HUES6 (cell line): ENCODE measurements at regions not wholly inside any gene's neighbourhood (a gene's known extent, or its start where the extent isn't known, plus 50 kb on each side); places are given as distances from the start of the nearest gene placed in this dataset.
"Not testable (repeated sequence)": the region's sequence is repeated elsewhere in the genome, so short reads cannot be mapped to it uniquely, and the experiment has no call there.

Experiments
- H3K27ac ChIP-seq: 2 replicates; pipeline ENCODE4 v1.7.0; 2013; ENCODE audit warnings: low read depth, mild to moderate bottlenecking, low read length, inconsistent platforms
- H3K27me3 ChIP-seq: 2 replicates; pipeline ENCODE4 v1.6.1; 2013; ENCODE audit warnings: low read length; ENCODE audit not compliant: control insufficient read depth, insufficient read depth
- H3K36me3 ChIP-seq: 2 replicates; pipeline ENCODE4 v1.6.1; 2013; ENCODE audit warnings: low read length; ENCODE audit not compliant: control insufficient read depth, insufficient read depth
- H3K4me1 ChIP-seq: 2 replicates; pipeline ENCODE4 v1.6.1; 2013; ENCODE audit warnings: low read length; ENCODE audit not compliant: control insufficient read depth, insufficient read depth
- H3K4me3 ChIP-seq: 2 replicates; pipeline ENCODE4 v1.5.1; 2013; ENCODE audit warnings: low read depth, low read length
- H3K9ac ChIP-seq: one replicate; pipeline ENCODE4 v1.6.1; 2013; ENCODE audit warnings: mild to moderate bottlenecking, low read length
- H3K9me3 ChIP-seq: 2 replicates; pipeline ENCODE4 v1.6.1; 2013; ENCODE audit warnings: low read depth, low read length; ENCODE audit not compliant: control insufficient read depth, insufficient read depth

DNA sequence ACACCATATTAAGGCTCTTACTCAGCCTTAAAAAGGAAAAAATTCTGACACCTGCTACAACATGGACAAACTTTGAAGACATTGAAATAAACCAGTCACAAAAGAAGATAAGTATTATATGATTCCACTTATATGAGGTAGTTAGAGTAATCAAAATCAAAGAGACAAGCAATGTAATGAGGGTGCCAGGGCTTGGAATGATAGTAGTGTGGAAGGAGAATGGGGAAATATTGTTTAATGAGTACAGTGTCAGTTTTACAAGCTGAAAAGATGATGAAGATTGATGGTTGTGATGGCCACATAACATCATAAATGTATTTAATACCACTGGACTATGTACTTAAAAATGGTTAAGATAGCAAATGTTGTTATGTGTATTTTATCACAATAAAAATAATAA is 485.7 kb downstream of the SPATA31D1 start:
- Histone ChIP-seq H3K27me3 (no peaks in the 10 kb centered on the region), H3K4me1 (no peaks in the 10 kb centered on the region), H3K9me3 (no peaks in the 10 kb centered on the region), H3K27ac (no peak overlapping the region), H3K9ac (no peak overlapping the region), H3K36me3 (no peaks in the 10 kb centered on the region), H3K4me3 (no peak overlapping the region)

- Histone ChIP-seq H3K4me1 (no peaks in the 10 kb centered on the region), H3K4me3 (no peak overlapping the region), H3K9me3 (no peaks in the 10 kb centered on the region), H3K27ac (no peak overlapping the region), H3K27me3 (no peaks in the 10 kb centered on the region), H3K9ac (no peak overlapping the region), H3K36me3 (no peaks in the 10 kb centered on the region)
These were observed 487.2 kb downstream of the SPATA31D1 start for GRCh38 chr9:82475584-82476301.

DNA sequence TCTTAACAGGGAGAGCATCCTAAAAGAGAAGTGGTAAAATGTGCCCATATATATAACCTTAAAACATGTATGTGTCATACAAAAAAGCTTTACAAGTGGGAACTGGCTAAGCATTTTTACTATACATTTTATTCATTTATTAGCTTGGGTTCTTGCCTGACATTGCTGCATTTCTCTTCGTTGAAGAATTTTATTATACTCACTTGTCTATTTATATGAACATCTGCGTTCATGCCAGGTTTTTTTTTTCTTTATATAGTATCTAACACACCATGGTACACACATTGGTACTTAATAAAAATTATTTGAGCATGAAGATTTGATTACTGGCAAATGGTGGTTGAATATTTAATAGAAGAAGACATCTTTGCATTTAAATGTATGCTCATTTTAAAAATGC is 492.3 kb downstream of the SPATA31D1 start:
- no peaks in the 10 kb centered on the region for H3K27me3 ChIP-seq
- no peaks in the 10 kb centered on the region for H3K4me1 ChIP-seq
- no peak overlapping the region for H3K4me3 ChIP-seq
- H3K9me3 ChIP-seq: no peaks in the 10 kb centered on the region
- H3K36me3 ChIP-seq: no peaks in the 10 kb centered on the region
- H3K9ac ChIP-seq: no peak overlapping the region
- H3K27ac ChIP-seq: no peak overlapping the region

DNA sequence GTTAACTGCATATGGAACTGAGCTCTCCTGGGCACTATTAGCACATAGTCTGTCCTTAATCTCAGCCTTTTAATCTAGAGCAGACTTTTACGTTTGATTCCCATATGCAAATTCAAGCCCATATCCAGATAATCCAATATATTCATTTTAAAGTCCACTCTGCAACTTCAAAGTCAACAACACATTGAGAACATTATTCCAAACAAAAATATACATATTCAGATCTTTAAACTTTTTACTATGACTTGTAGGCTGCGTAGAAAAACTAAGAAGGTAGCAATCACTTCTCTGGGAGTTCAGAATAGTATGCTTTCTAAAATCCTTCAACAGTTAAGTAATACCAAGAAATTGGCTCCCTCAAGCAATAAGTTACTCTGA is 499.4 kb downstream of the SPATA31D1 start:
- no peak overlapping the region for H3K4me3 ChIP-seq
- no peaks in the 10 kb centered on the region for H3K4me1 ChIP-seq
- no peaks in the 10 kb centered on the region for H3K27me3 ChIP-seq
- no peaks in the 10 kb centered on the region for H3K9me3 ChIP-seq
- H3K9ac ChIP-seq: no peak overlapping the region
- no peaks in the 10 kb centered on the region for H3K36me3 ChIP-seq
- H3K27ac ChIP-seq: no peak overlapping the region

- no peak overlapping the region for H3K4me3 ChIP-seq
- H3K9ac ChIP-seq: no peak overlapping the region
- no peaks in the 10 kb centered on the region for H3K4me1 ChIP-seq
- H3K27ac ChIP-seq: no peak overlapping the region
- no peaks in the 10 kb centered on the region for H3K9me3 ChIP-seq
- no peaks in the 10 kb centered on the region for H3K36me3 ChIP-seq
- H3K27me3 ChIP-seq: no peaks in the 10 kb centered on the region
These were observed 500.0 kb downstream of the SPATA31D1 start for GRCh38 chr9:82488313-82489200.

- no peak overlapping the region for H3K4me3 ChIP-seq
- no peaks in the 10 kb centered on the region for H3K36me3 ChIP-seq
- H3K4me1 ChIP-seq: no peaks in the 10 kb centered on the region
- H3K9ac ChIP-seq: no peak overlapping the region
- H3K9me3 ChIP-seq: no peaks in the 10 kb centered on the region
- H3K27me3 ChIP-seq: no peaks in the 10 kb centered on the region
- H3K27ac ChIP-seq: no peak overlapping the region
These were observed 500.7 kb downstream of the SPATA31D1 start for GRCh38 chr9:82489201-82489821.

DNA sequence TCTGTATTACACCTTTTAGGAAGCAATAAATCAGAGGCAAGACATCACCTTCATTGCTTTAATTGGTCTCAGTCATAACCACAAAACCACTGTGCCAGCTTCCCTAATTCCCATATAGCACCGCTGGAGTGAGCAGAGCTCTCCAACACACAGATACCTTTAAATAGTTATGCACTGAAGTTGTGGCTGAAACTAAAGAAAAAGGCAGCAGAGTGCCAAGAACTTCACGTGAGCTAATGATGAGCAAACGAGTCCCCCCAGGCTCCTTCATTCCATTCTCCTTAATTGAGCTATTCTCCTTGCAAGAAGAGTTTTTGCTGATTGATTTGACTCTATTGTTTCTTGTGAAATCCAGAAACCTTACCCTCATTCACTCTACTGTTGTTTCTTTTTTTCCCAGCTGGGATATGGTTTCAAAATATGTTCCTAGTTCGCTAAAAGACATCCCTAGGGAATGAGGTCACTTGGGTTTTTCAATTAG is 501.5 kb downstream of the SPATA31D1 start:
- no peak overlapping the region for H3K9ac ChIP-seq
- no peak overlapping the region for H3K27ac ChIP-seq
- H3K27me3 ChIP-seq: no peaks in the 10 kb centered on the region
- no peaks in the 10 kb centered on the region for H3K36me3 ChIP-seq
- no peak overlapping the region for H3K4me3 ChIP-seq
- no peaks in the 10 kb centered on the region for H3K4me1 ChIP-seq
- H3K9me3 ChIP-seq: no peaks in the 10 kb centered on the region

DNA sequence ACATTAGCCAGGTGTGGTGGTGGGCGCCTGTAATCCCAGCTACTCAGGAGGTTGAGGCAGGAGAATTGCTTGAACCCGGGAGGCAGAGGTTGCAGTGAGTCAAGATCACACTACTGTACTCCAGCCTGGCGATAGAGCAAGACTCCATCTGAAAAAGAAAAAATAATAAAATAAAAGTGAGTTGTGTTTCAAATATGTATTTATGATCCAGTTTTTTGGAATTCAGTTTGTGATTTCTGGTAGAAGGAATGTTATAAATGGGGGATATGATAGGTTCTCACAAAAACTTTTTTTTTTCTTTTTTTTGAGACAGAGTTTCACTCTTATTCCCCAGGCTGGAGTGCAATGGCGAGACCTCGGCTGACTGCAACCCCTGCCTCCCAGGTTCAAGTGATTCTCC is 502.2 kb downstream of the SPATA31D1 start:
- not testable (repeated sequence) for H3K27ac ChIP-seq, H3K4me3 ChIP-seq, H3K36me3 ChIP-seq, H3K27me3 ChIP-seq, H3K9ac ChIP-seq, H3K9me3 ChIP-seq, H3K4me1 ChIP-seq

DNA sequence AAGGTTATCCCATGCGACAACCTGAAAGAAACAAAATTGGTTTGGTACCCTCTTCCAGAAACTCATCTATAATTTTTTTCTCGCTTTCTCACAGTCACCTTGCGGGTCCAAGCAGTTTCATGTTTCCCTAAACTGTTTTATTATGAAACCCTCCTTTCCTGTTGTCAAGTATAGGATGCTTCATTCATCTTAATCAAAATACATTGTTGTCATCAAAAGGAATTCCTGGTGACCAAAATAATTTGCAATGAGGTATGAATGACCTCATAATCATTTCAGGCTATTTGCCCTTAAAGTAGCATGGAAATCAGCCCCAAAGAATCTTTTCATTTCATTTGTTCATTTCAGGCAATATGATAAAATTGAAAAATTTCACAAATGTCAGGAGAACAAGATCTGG is 503.0 kb downstream of the SPATA31D1 start:
- no peak overlapping the region for H3K9ac ChIP-seq
- no peaks in the 10 kb centered on the region for H3K9me3 ChIP-seq
- H3K27ac ChIP-seq: no peak overlapping the region
- H3K36me3 ChIP-seq: no peaks in the 10 kb centered on the region
- H3K4me3 ChIP-seq: no peak overlapping the region
- H3K27me3 ChIP-seq: no peaks in the 10 kb centered on the region
- no peaks in the 10 kb centered on the region for H3K4me1 ChIP-seq

DNA sequence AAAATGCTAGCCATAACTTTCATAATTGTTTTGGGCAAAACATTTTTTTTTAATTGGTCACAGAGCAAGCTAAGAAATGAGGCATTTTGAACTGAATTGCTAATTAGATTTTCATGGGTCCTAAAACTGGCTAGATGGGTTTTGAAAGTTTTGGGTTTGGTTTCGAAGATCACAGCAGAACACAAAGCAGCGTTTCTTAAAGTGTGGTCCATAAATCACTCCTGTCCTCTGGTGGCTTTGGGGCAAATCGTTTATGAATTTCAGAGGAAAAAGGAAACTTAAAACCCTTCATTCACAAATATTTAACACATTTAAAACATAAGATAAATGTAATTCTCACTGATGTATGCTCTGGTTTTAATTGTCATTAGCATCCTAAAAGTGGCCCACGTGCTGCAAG is 503.7 kb downstream of the SPATA31D1 start:
- H3K9me3 ChIP-seq: no peaks in the 10 kb centered on the region
- H3K27ac ChIP-seq: no peak overlapping the region
- no peaks in the 10 kb centered on the region for H3K4me1 ChIP-seq
- no peak overlapping the region for H3K4me3 ChIP-seq
- H3K36me3 ChIP-seq: no peaks in the 10 kb centered on the region
- no peaks in the 10 kb centered on the region for H3K27me3 ChIP-seq
- no peak overlapping the region for H3K9ac ChIP-seq
